HEK293T (cell line): ENCODE measurements at regions not wholly inside any gene's neighbourhood (a gene's known extent, or its start where the extent isn't known, plus 50 kb on each side); places are given as distances from the start of the nearest gene placed in this dataset.

Source experiments
- ARNT ChIP-seq: fragments of 450-650 bp; IDR thresholded peaks from 2 replicates; pipeline ENCODE4 v1.6.1; 2017; ENCODE audit warnings: mild to moderate bottlenecking
- BHLHE40 ChIP-seq: fragments of 450-650 bp; IDR thresholded peaks from 2 replicates; pipeline ENCODE4 v1.6.1; 2016; ENCODE audit warnings: mild to moderate bottlenecking, moderate library complexity, borderline replicate concordance
- CTBP1 ChIP-seq: fragments of 450-650 bp; IDR thresholded peaks from 2 replicates; pipeline ENCODE4 v1.6.1; 2016; ENCODE audit warnings: borderline replicate concordance
- ELF4 ChIP-seq: fragments of 450-650 bp; IDR thresholded peaks from 2 replicates; pipeline ENCODE4 v1.6.1; 2017; ENCODE audit warnings: antibody characterized with exemption
- FOXA1 ChIP-seq: fragments of 450-650 bp; IDR thresholded peaks from 2 replicates; pipeline ENCODE4 v1.6.1; 2016; ENCODE audit warnings: mild to moderate bottlenecking
- FOXK2 ChIP-seq: fragments of 450-650 bp; IDR thresholded peaks from 2 replicates; pipeline ENCODE4 v1.6.1; 2016; ENCODE audit warnings: mild to moderate bottlenecking
- FOXM1 ChIP-seq: fragments of 450-650 bp; IDR thresholded peaks from 2 replicates; pipeline ENCODE4 v1.6.1; 2017; ENCODE audit warnings: mild to moderate bottlenecking, borderline replicate concordance
- HDGF ChIP-seq: fragments of 450-650 bp; IDR thresholded peaks from 2 replicates; pipeline ENCODE4 v1.6.1; 2017; ENCODE audit warnings: antibody characterized with exemption, borderline replicate concordance
- LEF1 ChIP-seq: fragments of 450-650 bp; IDR thresholded peaks from 2 replicates; pipeline ENCODE4 v1.6.1; 2017; ENCODE audit warnings: mild to moderate bottlenecking, borderline replicate concordance
- NFRKB ChIP-seq: fragments of 450-650 bp; IDR thresholded peaks from 2 replicates; pipeline ENCODE4 v1.6.1; 2016; ENCODE audit warnings: mild to moderate bottlenecking, moderate library complexity
- SP1 ChIP-seq: fragments of 450-650 bp; IDR thresholded peaks from 2 replicates; pipeline ENCODE4 v1.6.1; 2017
- TARDBP ChIP-seq: fragments of 450-650 bp; IDR thresholded peaks from 2 replicates; pipeline ENCODE4 v1.6.1; 2016
- ZNF384 ChIP-seq: fragments of 450-650 bp; IDR thresholded peaks from 2 replicates; pipeline ENCODE4 v1.6.1; 2016

DNA sequence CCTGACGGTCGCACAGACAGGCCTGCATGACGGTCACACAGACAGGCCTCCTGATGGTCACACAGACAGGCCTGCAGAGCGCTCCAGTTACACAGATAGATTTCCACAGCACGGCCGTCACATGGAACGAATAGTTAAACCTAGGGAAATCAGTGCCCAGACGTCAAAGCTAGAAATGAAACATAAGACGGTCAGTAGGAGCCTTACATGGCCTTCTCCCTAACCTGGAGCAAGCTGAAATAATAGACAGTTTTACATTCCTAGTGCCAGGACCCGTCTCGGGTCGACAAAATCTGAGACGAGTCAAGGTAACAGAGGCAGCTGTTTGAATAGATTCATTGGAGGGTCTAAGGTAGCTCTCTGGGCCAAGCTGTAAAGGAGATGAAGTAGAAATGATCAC lies 126.9 kb downstream of the MTNR1A start:
- no peak for TF ChIP-seq ARNT
- no peak for TF ChIP-seq BHLHE40
- TF ChIP-seq NFRKB, result no peak
- TF ChIP-seq SP1, result no peak
- no peak for TF ChIP-seq HDGF
- TF ChIP-seq CTBP1, result no peak
- no peak for TF ChIP-seq FOXM1
- no peak for TF ChIP-seq TARDBP
- TF ChIP-seq FOXA1, result no peak
- TF ChIP-seq ELF4, result no peak
- TF ChIP-seq LEF1, result no peak
- TF ChIP-seq FOXK2, result no peak
- TF ChIP-seq ZNF384, result no peak
